ENCODE measurements at regions not wholly inside any gene's neighbourhood (a gene's known extent, or its start where the extent isn't known, plus 50 kb on each side); places are given as distances from the start of the nearest gene placed in this dataset.

DNA sequence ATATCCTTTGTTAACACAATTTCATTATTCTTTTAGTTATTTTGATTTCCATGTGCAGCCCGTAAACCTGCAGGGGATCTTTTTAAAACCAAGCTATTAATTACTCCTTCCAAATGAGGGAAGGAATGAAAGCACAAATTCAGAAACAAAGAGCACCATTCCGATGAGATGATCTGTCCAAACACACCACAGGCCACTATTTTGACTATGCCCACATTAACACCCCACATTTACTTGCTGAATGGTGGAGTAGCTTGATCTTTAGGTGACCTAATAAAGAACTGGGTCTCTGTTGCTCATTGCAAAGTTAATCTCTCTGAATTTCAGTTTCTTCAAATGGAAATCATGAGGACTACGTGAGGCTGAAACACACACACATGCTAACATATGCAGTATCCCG, 218.0 kb downstream of the IRS1 start:
- TF ChIP-seq, protein P1, sequence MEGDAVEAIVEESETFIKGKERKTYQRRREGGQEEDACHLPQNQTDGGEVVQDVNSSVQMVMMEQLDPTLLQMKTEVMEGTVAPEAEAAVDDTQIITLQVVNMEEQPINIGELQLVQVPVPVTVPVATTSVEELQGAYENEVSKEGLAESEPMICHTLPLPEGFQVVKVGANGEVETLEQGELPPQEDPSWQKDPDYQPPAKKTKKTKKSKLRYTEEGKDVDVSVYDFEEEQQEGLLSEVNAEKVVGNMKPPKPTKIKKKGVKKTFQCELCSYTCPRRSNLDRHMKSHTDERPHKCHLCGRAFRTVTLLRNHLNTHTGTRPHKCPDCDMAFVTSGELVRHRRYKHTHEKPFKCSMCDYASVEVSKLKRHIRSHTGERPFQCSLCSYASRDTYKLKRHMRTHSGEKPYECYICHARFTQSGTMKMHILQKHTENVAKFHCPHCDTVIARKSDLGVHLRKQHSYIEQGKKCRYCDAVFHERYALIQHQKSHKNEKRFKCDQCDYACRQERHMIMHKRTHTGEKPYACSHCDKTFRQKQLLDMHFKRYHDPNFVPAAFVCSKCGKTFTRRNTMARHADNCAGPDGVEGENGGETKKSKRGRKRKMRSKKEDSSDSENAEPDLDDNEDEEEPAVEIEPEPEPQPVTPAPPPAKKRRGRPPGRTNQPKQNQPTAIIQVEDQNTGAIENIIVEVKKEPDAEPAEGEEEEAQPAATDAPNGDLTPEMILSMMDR (IDR thresholded peaks at IDR 0.05) = no peak
- TF ChIP-seq POLR2A (IDR thresholded peaks at IDR 0.05) (no peak), EP300 (IDR thresholded peaks at IDR 0.05) (no peak), POLR2AphosphoS5 (IDR thresholded peaks at IDR 0.05) (no peak)
